LNCAP (cell line): ENCODE measurements at regions not wholly inside any gene's neighbourhood (a gene's known extent, or its start where the extent isn't known, plus 50 kb on each side); places are given as distances from the start of the nearest gene placed in this dataset.

ENCODE experiments used
- TF ChIP-seq, protein P1 (sequence below): fragments of 450-650 bp; IDR thresholded peaks from 2 replicates; pipeline ENCODE4 v1.5.1; 2017; ENCODE audit warnings: mild to moderate bottlenecking

DNA sequence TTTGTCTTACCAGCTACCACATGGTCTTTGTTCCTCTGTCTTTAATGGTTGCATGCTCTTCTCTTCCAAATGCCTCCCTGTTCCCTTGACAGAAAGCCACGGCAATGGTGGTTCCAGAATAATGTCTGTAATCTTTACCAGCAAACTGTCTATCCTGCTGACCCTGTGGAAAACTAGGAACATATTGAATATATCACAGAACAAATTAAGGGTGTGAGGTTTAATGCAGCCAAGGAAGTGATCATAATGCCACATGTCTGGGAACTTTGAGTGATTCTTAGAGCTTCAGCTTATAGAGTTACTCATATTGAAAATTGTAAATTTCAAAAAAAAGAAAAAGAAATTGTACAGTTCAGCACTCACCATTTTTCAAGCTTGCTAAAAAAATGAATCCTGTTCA lies 282.9 kb upstream of the RARB start:
- TF ChIP-seq, protein P1, sequence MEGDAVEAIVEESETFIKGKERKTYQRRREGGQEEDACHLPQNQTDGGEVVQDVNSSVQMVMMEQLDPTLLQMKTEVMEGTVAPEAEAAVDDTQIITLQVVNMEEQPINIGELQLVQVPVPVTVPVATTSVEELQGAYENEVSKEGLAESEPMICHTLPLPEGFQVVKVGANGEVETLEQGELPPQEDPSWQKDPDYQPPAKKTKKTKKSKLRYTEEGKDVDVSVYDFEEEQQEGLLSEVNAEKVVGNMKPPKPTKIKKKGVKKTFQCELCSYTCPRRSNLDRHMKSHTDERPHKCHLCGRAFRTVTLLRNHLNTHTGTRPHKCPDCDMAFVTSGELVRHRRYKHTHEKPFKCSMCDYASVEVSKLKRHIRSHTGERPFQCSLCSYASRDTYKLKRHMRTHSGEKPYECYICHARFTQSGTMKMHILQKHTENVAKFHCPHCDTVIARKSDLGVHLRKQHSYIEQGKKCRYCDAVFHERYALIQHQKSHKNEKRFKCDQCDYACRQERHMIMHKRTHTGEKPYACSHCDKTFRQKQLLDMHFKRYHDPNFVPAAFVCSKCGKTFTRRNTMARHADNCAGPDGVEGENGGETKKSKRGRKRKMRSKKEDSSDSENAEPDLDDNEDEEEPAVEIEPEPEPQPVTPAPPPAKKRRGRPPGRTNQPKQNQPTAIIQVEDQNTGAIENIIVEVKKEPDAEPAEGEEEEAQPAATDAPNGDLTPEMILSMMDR, result no peak

DNA sequence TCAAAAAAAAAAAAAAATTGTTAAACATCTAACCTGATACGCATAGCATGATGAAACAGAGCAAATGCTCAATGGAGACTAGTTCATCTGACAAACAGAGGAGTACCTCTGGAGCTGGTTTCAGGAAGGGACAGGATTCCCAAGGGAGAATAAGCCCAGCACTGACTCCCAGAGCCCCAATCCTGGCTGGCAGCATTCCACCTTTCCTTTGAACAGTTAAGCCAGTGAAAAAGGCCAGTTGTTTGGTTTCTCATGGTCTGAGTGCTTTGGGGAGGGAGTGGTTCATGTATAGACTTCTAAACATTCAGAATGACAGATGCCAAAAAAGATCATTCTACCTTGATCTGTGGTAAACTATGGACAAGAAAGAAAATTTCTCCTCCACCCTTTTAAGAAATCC lies 277.9 kb upstream of the RARB start:
- TF ChIP-seq, protein P1, result no peak

DNA sequence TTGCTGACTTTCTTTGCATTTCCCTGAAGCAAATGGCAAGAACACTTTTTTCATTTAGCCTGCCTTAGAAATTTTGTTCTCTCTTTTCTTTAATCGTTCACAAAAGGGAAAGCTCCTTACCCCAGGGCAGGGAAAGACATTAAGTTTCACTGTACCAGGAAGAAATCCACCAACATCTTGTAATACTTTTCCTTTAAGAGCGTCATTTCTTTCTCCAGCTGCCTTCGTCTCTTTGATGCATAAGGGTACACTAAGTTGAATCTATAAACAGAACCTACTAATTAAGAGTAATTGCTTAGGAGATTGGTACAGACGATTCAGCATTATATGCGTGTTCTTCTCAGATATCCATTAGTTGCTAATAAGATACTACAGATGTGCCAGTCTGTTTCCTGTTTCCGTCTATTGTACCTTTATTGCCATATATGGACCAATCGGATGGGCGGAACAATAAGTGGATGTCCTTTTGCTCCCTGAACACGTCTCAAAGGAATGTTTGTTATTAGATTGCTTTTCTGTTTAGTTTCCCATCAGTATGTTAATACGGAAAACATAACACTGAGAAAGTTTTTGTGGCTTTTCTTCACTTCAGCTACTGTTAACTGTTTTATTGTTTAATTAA lies 276.7 kb upstream of the RARB start:
- TF ChIP-seq, protein P1, result no peak

DNA sequence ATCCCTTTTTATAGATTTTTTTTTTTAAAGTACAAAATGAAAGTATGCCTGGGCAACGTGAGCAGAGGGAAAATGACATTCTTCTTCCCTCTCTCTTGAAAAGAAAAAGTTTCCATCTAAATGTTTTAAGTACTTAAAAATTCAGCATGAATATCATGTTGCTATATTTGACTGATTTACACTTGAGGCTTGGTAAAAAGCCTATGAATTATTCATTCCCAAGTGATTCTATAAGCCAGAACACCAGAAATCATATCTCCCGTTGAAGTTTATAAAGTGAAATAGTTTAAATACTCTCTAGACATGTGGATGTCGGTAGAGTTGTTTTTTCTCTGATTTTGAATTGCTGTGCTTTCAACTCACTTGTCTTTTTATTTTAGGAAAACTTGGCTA lies 276.2 kb upstream of the RARB start:
- TF ChIP-seq, protein P1, result no peak

DNA sequence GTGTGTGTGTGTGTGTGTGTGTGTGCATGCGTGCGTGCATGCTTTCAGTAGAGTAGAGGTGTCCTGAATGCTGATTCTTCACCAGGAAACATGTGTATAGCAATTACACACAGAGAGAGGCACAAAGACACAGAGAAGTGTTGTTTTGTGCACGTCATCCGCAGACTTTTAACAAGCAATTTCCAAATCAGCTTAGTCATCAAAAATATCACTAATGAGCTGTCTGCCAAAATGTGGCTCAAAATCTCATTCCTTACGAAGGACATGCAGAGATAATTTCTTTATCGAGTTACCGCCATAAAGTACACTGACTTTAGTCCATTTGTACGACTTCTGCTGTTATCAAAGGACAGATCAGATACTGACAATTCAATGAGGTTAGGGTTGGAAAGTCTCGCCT lies 274.9 kb upstream of the RARB start:
- TF ChIP-seq, protein P1, result no peak

DNA sequence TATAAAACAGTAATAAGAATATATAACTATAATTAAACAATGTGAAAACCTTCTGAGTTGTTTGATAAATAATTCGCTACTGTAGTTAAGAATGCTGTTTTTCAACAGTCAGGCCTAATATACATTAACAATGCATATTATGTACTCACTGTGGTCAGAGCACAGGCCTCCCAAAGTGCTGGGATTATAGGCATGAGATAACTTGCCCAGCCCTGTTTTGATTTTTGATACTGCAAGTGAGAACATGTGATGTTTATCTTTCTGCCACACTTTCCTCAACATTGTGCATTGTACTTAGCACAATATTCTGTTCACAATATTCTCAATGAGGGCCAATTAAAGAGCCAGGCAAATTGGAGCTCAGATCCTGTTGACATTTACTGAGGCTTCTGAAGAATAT lies 274.5 kb upstream of the RARB start:
- TF ChIP-seq, protein P1, result no peak

DNA sequence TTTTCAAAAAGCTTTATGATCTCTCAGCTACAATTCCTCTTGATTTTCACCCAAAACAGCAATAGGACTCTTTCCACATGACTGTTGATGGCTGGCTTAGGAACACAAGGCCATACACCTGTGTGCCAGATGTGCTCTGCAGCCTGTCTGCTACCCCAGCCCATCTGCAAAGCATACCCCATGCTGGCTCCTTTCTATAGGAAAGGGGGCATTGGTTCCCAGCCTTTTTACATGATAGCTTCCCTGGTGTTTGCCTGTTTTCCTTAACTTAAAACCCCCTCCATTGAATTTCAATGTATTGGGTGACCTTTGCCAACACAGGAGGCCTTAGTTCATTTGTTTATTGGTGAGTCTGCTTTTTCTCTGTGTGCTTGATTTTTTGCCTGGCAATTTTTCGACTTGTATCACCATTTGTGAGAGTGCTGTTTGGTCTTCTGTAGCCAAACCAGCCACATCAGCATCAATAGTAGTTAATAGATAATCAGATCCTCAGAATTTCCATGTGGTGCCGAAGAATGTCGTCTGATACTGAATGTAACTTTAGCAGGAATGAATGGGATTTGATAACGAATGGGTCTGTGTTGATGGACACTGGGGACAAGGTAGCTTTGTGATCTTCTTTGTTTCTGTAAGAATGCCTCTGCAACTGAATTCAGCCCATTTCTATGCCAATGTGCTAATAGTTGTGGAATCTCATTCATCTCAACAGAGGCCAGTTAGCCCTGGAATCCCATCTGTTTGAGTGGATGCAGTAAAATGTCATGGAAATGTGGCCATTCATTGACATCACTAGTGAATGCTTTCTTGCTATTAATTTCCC lies 272.2 kb upstream of the RARB start:
- TF ChIP-seq, protein P1, result no peak
